ENCODE measurements at regions not wholly inside any gene's neighbourhood (a gene's known extent, or its start where the extent isn't known, plus 50 kb on each side); places are given as distances from the start of the nearest gene placed in this dataset.
"Not testable (repeated sequence)": the region's sequence is repeated elsewhere in the genome, so short reads cannot be mapped to it uniquely, and the experiment has no call there.

- no peak for DNase-seq (ENCODE audit: low read depth in 2 of 3, low spot score in 2 of 3)
Measured at GRCh38 chr4:64216741-64217140, 192.5 kb downstream of the TECRL start.

- no peak for DNase-seq (ENCODE audit: low read depth in 2 of 3, low spot score in 2 of 3)
Measured at GRCh38 chr4:64205376-64205775, 203.9 kb downstream of the TECRL start.

GRCh38 chr4:64200001-64200555 lies 209.2 kb downstream of the TECRL start:
- no peak for DNase-seq (ENCODE audit: low read depth in 2 of 3, low spot score in 2 of 3)

GRCh38 chr4:64195582-64195981 lies 213.7 kb downstream of the TECRL start:
- DNase-seq (ENCODE audit: low read depth in 2 of 3, low spot score in 2 of 3), result no peak

- DNase-seq (ENCODE audit: low read depth in 2 of 3, low spot score in 2 of 3), result no peak
Measured at GRCh38 chr4:64192731-64193412, 216.4 kb downstream of the TECRL start.

GRCh38 chr4:64174247-64174882 lies 234.9 kb downstream of the TECRL start:
- no peak for DNase-seq (ENCODE audit: low read depth in 2 of 3, low spot score in 2 of 3)

GRCh38 chr4:64166365-64166764 lies 242.9 kb downstream of the TECRL start:
- DNase-seq (ENCODE audit: low read depth in 2 of 3, low spot score in 2 of 3), result no peak

- peak in 2 of 3 donors; percentile 54 to 79 for DNase-seq (ENCODE audit: low read depth in 2 of 3, low spot score in 2 of 3)
Measured at GRCh38 chr4:64158648-64159326, 250.5 kb downstream of the TECRL start.

- no peak for DNase-seq (ENCODE audit: low read depth in 2 of 3, low spot score in 2 of 3)
Measured at GRCh38 chr4:64157397-64157796, 251.9 kb downstream of the TECRL start.

GRCh38 chr4:64156253-64156652 lies 253.0 kb downstream of the TECRL start:
- no peak for DNase-seq (ENCODE audit: low read depth in 2 of 3, low spot score in 2 of 3)

- no peak for DNase-seq (ENCODE audit: low read depth in 2 of 3, low spot score in 2 of 3)
Measured at GRCh38 chr4:64146030-64146429, 263.2 kb downstream of the TECRL start.

GRCh38 chr4:64144994-64145393 lies 264.3 kb downstream of the TECRL start:
- DNase-seq (ENCODE audit: low read depth in 2 of 3, low spot score in 2 of 3), result peak in 2 of 3 donors; percentile 3 to 56

- DNase-seq (ENCODE audit: low read depth in 2 of 3, low spot score in 2 of 3), result no peak
Measured at GRCh38 chr4:64130907-64131306, 278.3 kb downstream of the TECRL start.

- DNase-seq (ENCODE audit: low read depth in 2 of 3, low spot score in 2 of 3), result no peak
Measured at GRCh38 chr4:64125354-64125753, 283.9 kb downstream of the TECRL start.

GRCh38 chr4:64121803-64122202 lies 287.4 kb downstream of the TECRL start:
- DNase-seq (ENCODE audit: low read depth in 2 of 3, low spot score in 2 of 3), result no peak

GRCh38 chr4:64105903-64106302 lies 303.3 kb downstream of the TECRL start:
- no peak for DNase-seq (ENCODE audit: low read depth in 2 of 3, low spot score in 2 of 3)

- DNase-seq (ENCODE audit: low read depth in 2 of 3, low spot score in 2 of 3), result no peak
Measured at GRCh38 chr4:64095398-64095797, 313.9 kb downstream of the TECRL start.

- no peak for DNase-seq (ENCODE audit: low read depth in 2 of 3, low spot score in 2 of 3)
Measured at GRCh38 chr4:64079316-64079715, 329.9 kb downstream of the TECRL start.

- no peak for DNase-seq (ENCODE audit: low read depth in 2 of 3, low spot score in 2 of 3)
Measured at GRCh38 chr4:64068096-64068495, 341.2 kb downstream of the TECRL start.

- DNase-seq (ENCODE audit: low read depth in 2 of 3, low spot score in 2 of 3), result no peak
Measured at GRCh38 chr4:64062991-64063390, 346.3 kb downstream of the TECRL start.

GRCh38 chr4:64037033-64037432 lies 372.2 kb downstream of the TECRL start:
- not testable (repeated sequence) for DNase-seq (ENCODE audit: low read depth in 2 of 3, low spot score in 2 of 3)

- no peak for DNase-seq (ENCODE audit: low read depth in 2 of 3, low spot score in 2 of 3)
Measured at GRCh38 chr4:64022560-64022959, 386.7 kb downstream of the TECRL start.
